OCI-LY1 (cell line): ENCODE measurements at regions not wholly inside any gene's neighbourhood (a gene's known extent, or its start where the extent isn't known, plus 50 kb on each side); places are given as distances from the start of the nearest gene placed in this dataset.

Experiments used
- CTCF ChIP-seq: fragments of 200-600 bp; sonication (generic), shearing (Covaris generic); IDR thresholded peaks from 2 replicates; pipeline ENCODE4 v1.5.1; 2017; ENCODE audit warnings: mild to moderate bottlenecking, antibody characterized with exemption, low read length, moderate library complexity, mixed read lengths
- EZH2 ChIP-seq: fragments of 200-600 bp; sonication (generic), shearing (Covaris generic); IDR thresholded peaks from 2 replicates; pipeline ENCODE4 v1.8.0; 2017; ENCODE audit warnings: borderline replicate concordance, mixed run types, mild to moderate bottlenecking, antibody characterized with exemption, low read length, moderate library complexity, mixed read lengths

DNA sequence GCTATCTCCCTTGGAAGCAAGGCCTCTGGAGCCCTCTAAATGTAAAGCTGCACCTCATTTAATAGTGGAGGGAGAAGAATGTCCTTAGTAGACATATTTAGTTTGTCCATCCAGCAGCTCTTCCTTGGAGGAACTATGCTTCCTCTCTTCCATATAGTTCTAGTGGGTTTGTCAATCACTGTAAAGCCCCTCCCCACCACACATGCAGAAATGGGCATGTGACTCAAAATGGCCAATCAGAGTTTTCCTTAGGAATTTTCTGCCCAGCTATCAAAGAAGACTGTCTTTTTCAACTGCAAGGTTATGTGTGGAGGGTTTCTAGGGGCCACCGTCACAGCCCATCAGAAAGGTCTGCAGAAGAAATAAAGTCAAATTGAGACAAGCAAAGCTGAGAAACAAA, 175.5 kb downstream of the MIS18A start:
- TF ChIP-seq CTCF (no peak), EZH2 (no peak)
